WERI-Rb-1 (cell line): ENCODE measurements at regions not wholly inside any gene's neighbourhood (a gene's known extent, or its start where the extent isn't known, plus 50 kb on each side); places are given as distances from the start of the nearest gene placed in this dataset.

ENCODE experiments used
- DNase-seq: peaks from one replicate; pipeline ENCODE4 v3.0.0-alpha.2; 2020
- H3K27ac ChIP-seq: fragments of 250-450 bp; sonication (Bioruptor Pico); 2 replicates; pipeline ENCODE4 v1.5.1; 2020; ENCODE audit warnings: mild to moderate bottlenecking, moderate library complexity
- H3K27me3 ChIP-seq: fragments of 250-450 bp; sonication (Bioruptor Pico); 2 replicates; pipeline ENCODE4 v1.5.1; 2021; ENCODE audit warnings: mild to moderate bottlenecking, low read depth, moderate library complexity; ENCODE audit not compliant: insufficient read depth, severe bottlenecking
- H3K36me3 ChIP-seq: fragments of 250-450 bp; sonication (Bioruptor Pico); 2 replicates; pipeline ENCODE4 v1.5.1; 2020; ENCODE audit warnings: mild to moderate bottlenecking, moderate library complexity
- H3K4me3 ChIP-seq: 2 replicates; pipeline ENCODE4 v1.5.1; 2011; ENCODE audit warnings: low read depth, mild to moderate bottlenecking, control low read depth, low read length
- H3K9me3 ChIP-seq: fragments of 250-450 bp; sonication (Bioruptor Pico); 2 replicates; pipeline ENCODE4 v1.5.1; 2021; ENCODE audit warnings: mild to moderate bottlenecking, moderate library complexity; ENCODE audit not compliant: severe bottlenecking
- CTCF ChIP-seq: IDR thresholded peaks from 2 replicates; pipeline ENCODE4 v1.5.1; 2011; ENCODE audit warnings: low read depth, mild to moderate bottlenecking, control low read depth, inconsistent platforms, low read length

GRCh38 chr11:32318071-32319055 lies 117.0 kb downstream of the WT1 start:
- no peaks in the 10 kb centered on the region for H3K27me3 ChIP-seq
- no peaks in the 10 kb centered on the region for H3K36me3 ChIP-seq
- no peak for DNase-seq
- no peak overlapping the region for H3K4me3 ChIP-seq
- H3K27ac ChIP-seq, result no peak overlapping the region
- H3K9me3 ChIP-seq, result peaks cover 4% of the 10 kb centered on the region
- no peak for TF ChIP-seq CTCF

- DNase-seq, result no peak
Measured at GRCh38 chr11:32323814-32324130, 111.6 kb downstream of the WT1 start.

GRCh38 chr11:32325187-32325586 lies 110.2 kb downstream of the WT1 start:
- no peak overlapping the region for H3K27ac ChIP-seq
- no peak for TF ChIP-seq CTCF
- no peak for DNase-seq
- no peak overlapping the region for H3K4me3 ChIP-seq
- no peaks in the 10 kb centered on the region for H3K27me3 ChIP-seq
- H3K36me3 ChIP-seq, result no peaks in the 10 kb centered on the region
- peaks cover 4% of the 10 kb centered on the region for H3K9me3 ChIP-seq

More at GRCh38 chr11:32323814-32324130, 111.6 kb downstream of the WT1 start:
- H3K9me3 ChIP-seq, result peaks cover 4% of the 10 kb centered on the region
- no peak overlapping the region for H3K27ac ChIP-seq
- no peaks in the 10 kb centered on the region for H3K36me3 ChIP-seq
- H3K27me3 ChIP-seq, result no peaks in the 10 kb centered on the region
- TF ChIP-seq CTCF, result no peak
- H3K4me3 ChIP-seq, result no peak overlapping the region

- H3K9me3 ChIP-seq, result peaks cover 4% of the 10 kb centered on the region
- no peaks in the 10 kb centered on the region for H3K27me3 ChIP-seq
Measured at GRCh38 chr11:32325725-32326124, 109.6 kb downstream of the WT1 start.

GRCh38 chr11:32326522-32326921 lies 108.8 kb downstream of the WT1 start:
- Histone ChIP-seq H3K27ac (no peak overlapping the region), H3K27me3 (no peaks in the 10 kb centered on the region), H3K9me3 (peaks cover 4% of the 10 kb centered on the region), H3K4me3 (no peak overlapping the region), H3K36me3 (no peaks in the 10 kb centered on the region)
- TF ChIP-seq CTCF, result no peak
- DNase-seq, result no peak

More at GRCh38 chr11:32325725-32326124, 109.6 kb downstream of the WT1 start:
- Histone ChIP-seq H3K36me3 (no peaks in the 10 kb centered on the region), H3K4me3 (no peak overlapping the region), H3K27ac (no peak overlapping the region)
- TF ChIP-seq CTCF, result no peak
- DNase-seq, result no peak

GRCh38 chr11:32328392-32328791 lies 106.9 kb downstream of the WT1 start:
- Histone ChIP-seq H3K27me3 (no peaks in the 10 kb centered on the region), H3K4me3 (no peak overlapping the region), H3K36me3 (no peaks in the 10 kb centered on the region), H3K27ac (no peak overlapping the region), H3K9me3 (peaks cover 4% of the 10 kb centered on the region)
- no peak for TF ChIP-seq CTCF
- no peak for DNase-seq
